ENCODE measurements at regions not wholly inside any gene's neighbourhood (a gene's known extent, or its start where the extent isn't known, plus 50 kb on each side); places are given as distances from the start of the nearest gene placed in this dataset.
"Not testable (repeated sequence)": the region's sequence is repeated elsewhere in the genome, so short reads cannot be mapped to it uniquely, and the experiment has no call there.

DNA sequence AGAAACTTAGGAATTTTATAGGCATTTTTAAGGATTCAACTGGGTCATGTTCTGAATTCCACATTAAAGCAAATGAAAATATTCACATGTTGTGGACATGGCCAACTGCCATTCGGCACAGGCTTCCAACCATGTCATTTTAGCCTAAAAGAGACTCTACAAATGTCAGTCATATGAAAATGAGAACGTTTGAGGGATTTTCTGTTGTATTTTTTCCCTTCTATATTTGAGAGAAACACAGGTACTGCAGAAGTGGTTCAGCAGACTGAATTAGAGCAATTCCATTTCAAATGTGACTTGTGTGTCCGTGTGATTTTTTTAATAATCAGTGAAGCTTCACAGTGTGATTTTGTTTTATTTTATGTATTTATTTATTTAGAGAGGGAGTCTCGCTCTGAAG, 124.3 kb downstream of the TP53TG3F start:
- not testable (repeated sequence) for DNase-seq

DNA sequence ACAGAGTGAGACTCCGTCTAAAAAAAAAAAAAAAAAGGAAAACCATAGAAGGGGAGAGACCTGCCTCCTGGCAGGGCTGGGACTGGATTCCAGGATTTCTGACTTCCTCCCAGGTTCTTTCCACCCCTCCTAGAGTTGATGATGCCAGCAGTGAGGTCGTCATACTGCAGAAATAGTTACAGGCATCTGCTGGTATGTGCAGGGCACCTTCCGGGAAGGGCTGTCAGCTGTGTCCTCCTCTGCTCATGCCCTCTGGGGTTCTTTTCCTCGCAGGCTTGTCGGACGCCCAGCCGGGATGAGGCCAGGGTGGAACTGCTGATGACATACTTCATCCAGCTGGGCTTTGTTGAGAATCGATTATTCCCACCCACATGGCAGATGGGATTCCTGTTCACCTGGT, 129.2 kb downstream of the TP53TG3F start:
- DNase-seq: not testable (repeated sequence)

DNA sequence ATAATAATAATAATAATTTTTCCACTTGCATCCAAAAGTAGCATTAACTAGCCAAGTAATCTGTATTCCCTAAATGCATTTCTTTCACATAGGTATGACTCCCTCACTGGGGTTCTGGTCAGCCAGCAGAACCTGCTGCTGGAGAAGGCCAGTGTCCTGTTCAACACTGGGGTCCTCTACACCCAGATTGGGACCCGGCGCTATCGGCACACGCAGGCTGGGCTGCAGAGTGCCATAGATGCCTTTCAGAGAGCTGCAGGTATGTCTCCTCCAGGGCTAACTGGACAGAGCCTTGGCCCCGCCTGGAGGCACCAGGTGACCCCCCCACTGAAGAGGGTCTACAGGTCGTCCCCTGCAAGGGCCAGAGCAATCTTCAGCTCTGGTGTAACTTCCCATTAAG, 133.9 kb downstream of the TP53TG3F start:
- not testable (repeated sequence) for DNase-seq

DNA sequence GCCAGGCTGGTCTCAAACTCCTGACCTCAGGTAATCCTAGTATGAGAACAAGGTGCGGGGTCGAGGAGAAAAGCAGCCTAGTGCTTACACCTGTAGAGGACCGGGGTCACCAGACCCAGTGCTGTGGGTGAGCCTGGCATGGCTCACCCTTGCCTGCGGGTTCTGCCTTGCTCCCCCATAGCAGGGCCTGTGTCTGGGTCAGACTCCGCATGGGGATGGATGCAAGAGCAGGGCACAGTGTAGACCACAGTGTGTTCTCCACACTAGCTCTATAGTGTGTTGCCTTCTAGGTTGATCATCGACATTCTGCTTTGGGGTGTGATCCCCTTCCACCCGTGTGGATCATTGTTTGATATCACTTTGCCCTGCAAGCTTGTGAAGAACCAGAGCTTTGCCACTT, 135.7 kb downstream of the TP53TG3F start:
- not testable (repeated sequence) for DNase-seq

DNA sequence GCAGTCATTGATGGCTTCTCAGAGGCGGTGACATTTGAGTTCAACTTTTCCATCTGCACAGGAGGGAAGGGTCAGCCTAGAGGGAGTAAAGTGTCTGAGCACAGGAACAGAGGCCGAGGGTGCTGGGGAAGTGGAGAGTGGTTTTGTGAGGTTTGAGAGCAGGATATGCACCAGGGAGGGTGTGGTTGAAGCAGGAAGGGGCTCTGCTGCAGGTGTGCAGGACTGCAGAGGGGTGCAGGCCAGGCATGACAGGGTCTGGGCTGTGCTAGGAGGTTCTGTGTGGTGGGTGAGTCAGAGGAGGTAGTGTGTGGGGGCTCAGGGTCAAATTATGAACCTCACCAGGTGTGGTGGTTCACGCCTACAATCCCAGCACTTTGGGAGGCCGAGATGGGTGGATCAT, 141.6 kb downstream of the TP53TG3F start:
- not testable (repeated sequence) for DNase-seq

GRCh38 chr16:33623535-33624077, 164.2 kb downstream of the TP53TG3F start:
- not testable (repeated sequence) for DNase-seq

DNA sequence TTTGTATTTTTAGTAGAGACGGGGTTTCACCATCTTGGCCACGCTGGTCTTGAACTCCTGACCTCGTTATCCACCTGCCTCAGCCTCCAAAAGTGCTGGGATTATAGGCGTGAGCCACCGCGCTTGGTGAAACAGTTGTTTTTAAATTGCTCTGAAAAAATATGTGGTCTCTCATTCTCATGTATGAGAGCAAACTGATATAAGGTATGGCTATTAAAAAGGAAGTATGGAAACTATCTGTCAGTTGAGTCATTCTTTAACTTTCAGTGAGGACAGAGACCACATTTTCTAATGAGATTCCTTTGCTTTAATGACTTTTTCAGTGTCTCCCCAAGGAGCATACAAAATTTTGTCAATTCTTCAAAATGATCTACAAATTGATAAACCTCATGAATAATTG, 169.5 kb downstream of the TP53TG3F start:
- DNase-seq: not testable (repeated sequence)

DNA sequence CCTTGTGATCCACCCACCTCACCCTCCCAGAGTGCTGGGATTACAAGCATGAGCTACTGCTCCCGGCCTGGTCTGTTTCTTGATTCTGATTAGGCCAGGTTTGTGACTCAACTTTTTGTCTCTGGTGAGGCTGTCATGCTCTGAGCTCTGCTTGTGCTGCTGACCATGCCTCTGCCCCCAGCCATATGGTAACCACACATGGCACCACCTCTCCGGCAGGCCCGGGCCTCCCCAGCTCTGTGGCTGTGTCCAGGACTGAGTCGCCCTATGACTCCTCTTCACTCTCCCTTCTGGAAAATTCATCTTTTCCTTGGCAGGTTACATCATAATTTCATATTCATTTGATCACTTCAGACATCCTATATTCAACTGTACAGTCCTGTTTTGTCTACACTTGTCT, 172.3 kb downstream of the TP53TG3F start:
- not testable (repeated sequence) for DNase-seq

DNA sequence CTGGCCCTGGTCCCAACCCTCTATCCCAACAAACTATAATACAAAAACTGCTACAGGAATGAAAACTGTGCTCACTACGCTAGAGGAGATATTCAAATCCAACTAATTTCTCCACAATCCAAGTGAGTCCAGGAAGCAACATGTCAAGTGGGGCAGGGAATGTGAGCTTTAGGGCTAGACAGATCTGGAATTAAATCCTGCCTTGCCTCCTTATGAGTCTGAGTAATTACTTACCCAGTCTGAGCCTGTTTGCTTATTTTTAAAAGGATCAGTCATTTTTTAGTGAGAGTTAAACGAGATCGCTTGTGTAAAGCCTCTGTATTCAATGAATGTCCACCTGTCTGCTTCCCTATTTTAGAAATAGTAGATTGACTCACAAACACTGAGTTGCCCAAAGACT, 174.6 kb downstream of the TP53TG3F start:
- not testable (repeated sequence) for DNase-seq

DNA sequence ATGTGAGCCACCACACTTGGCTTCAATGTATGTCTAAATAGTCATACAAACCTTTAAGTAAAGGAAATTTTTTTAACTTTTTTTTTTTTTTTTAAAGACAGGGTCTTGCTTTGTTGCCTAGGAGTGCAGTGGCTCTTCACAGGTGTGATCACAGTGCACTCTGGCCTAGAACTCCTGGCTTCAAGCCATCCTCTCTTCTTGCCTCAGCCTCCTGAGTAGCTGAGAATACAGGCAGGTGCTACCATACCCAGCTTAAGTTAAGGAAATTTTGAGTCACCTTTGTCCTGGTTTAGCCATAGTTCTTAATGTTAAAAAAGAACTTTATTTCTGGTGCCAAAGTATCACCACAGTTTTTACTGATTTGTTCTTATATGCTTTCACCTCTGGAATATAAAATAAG, 177.3 kb downstream of the TP53TG3F start:
- not testable (repeated sequence) for DNase-seq

- DNase-seq: not testable (repeated sequence)
Observed at GRCh38 chr16:33643270-33643669, 183.9 kb downstream of the TP53TG3F start.

- DNase-seq: not testable (repeated sequence)
Observed at GRCh38 chr16:33643698-33644381, 184.4 kb downstream of the TP53TG3F start.

DNA sequence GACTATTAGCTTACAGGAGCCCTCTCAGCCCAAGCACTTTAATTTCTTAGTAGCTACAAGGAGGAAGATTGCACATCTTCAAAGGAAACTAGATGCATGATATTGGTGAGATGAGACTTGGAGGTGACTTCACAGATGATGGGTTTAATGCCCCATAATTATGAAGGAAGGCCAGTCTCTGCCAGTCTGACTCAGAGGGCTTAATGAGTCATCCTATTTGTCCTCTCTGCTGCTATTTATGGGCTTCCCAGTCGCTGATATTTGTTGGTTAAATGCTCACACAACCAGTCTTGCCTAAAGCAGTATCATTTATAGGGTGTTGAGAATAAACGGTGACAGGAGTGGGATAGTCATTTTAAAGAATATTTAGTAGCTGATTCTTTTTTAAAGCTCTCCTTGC, 187.0 kb downstream of the TP53TG3F start:
- DNase-seq: not testable (repeated sequence)

- not testable (repeated sequence) for DNase-seq
Observed at GRCh38 chr16:33655756-33656155, 196.3 kb downstream of the TP53TG3F start.

DNA sequence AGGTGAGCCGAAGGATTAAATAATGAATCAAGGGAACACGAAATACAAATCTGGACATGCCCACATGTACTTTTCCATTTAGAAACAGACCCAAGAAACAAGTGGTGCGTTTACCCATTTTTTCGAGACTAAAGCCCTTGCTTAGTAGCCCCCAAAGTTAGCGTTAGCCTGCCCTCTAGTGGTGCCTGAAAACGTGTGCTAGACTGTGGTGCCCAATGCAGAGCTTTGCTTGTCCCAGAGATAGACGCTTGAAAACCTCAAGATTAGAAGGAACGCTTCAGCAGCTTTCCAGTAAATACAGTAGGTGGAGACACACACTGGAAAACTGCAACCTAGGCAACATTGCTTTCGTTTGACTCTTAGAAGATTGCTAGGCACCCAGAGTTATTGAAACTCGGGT, 197.0 kb downstream of the TP53TG3F start:
- DNase-seq: not testable (repeated sequence)

DNA sequence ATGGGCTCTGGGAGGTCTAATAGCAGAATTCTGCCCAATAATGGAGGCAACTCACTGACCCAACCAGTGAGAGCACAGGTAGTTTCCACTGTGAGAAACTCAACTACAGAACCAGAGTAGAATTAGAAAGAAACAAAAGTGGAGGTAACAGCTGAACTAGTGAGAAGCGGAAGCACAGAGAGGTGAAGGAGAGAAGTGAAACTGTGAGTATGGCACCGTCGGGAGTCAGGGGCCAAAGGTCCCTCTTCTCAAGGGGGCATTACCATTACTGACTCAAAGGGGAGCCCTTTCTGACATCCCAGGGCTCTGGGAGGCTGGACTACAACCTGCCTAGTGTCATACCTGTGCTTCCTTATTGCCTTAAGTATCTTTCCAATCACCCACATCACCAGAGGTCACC, 198.3 kb downstream of the TP53TG3F start:
- not testable (repeated sequence) for DNase-seq

DNA sequence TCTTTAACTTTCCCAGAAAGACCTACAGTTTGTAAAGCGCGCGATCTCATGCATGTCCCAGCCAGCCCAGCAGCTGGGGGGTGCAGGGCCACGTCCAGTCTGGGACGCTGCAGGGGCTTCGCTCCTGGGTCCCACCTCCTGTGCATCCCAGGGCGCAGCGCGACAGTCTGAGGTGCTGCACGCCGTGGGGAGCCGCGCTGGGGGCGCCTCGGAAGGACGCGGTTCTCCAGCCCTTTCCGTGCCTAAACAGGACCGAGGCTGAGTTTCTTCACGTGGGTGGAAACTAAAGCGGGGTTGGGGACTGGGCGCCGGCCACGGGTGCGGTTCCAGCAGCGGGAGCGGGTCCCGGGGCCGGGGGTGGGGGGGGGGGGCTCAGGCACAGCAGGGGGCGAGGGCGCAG, 221.4 kb downstream of the TP53TG3F start:
- DNase-seq: not testable (repeated sequence)

DNA sequence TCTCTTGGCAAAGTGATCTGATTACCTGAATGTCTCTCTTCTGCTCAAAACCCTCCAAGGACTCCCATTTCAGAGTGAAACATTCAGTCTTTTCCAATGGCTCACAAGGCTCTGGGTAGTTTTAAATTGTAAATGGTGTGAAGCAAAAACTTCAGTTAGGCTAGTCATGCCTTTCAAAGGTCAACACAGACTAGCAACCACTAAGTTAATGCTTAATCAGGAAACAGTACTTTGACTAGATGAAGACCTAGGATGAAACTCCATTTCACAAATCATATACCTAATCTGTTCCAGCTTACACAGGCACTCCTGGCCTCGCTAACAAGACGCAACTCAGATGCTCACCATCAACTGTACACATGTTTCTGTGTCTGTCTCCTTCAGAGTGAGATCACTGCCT, 240.9 kb downstream of the TP53TG3F start:
- DNase-seq: not testable (repeated sequence)

DNA sequence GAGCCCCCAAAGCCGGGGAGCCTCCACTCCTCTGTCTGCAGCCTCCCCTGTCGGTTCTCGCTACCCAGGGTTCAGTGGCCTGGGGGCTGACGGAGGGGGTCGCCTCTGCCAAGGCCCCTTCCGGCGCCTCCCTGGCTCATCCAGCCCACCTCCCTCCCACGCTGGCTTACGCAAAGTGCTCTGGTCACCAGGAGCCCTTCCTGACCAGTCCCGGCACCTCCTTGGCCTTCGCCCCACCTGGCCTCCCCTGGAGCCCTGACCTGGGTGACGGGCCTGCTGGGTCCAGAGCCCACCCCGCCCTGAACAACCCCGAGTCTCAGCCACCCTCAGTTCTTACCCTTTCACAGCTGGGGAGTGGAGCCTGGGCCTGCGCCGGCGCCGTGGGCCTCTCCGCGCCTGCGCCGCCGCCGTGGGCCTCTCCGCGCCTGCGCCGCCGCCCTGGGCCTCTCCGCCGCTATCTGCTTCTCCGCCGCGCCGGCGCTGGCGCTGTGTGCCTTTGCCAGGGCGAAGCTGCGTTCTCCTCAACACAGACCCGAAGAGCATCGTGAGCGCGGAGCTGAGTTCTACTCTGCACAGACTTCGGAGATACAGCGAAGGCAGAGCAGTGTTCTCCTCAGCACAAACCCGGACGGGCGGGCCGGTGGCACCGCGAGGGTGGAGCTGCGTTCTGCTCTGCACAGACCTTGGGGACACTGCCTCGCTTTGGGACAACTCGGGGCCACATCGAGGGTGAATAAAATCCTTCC, 247.6 kb downstream of the TP53TG3F start:
- DNase-seq: not testable (repeated sequence)

- DNase-seq: not testable (repeated sequence)
Observed at GRCh38 chr16:33707591-33707934, 248.2 kb downstream of the TP53TG3F start.

- DNase-seq: not testable (repeated sequence)
Observed at GRCh38 chr16:33709856-33710695, 250.7 kb downstream of the TP53TG3F start.

DNA sequence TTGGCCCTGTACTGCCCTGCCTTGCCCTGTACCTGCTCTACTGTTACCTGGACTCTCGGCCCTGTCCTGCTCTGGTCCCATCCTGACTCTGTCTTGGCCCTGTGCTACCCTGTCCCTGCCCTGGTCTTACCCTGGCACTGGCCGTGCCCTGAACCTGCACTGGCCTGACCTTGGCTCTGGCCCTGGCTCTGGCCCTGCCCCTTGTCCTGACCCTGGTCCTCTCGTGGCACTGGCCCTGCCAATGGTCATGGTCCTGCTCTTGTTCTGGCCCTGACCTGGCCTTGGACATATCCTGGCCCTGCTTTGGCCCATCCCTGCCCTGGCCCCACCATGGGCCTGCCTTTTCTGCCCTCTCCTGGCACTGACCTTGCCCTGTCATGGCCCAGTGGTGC, 251.3 kb downstream of the TP53TG3F start:
- not testable (repeated sequence) for DNase-seq

- DNase-seq: not testable (repeated sequence)
Observed at GRCh38 chr16:33711616-33712015, 252.2 kb downstream of the TP53TG3F start.
